ENCODE measurements at regions not wholly inside any gene's neighbourhood (a gene's known extent, or its start where the extent isn't known, plus 50 kb on each side); places are given as distances from the start of the nearest gene placed in this dataset.

GRCh38 chr13:38099751-38100150, 230.2 kb upstream of the TRPC4 start:
- TF ChIP-seq RARB (CRISPR knock-in tag; IDR thresholded peaks at IDR 0.05) (no peak), ZNF565 (CRISPR knock-in tag; conservative IDR thresholded peaks at IDR 0.05; ENCODE audit: low read depth) (no peak), POU6F1 (CRISPR knock-in tag; IDR thresholded peaks at IDR 0.05; ENCODE audit: borderline replicate concordance, low read depth) (no peak), CSRNP3 (CRISPR knock-in tag; IDR thresholded peaks at IDR 0.05) (no peak), ZFP3 (CRISPR knock-in tag; IDR thresholded peaks at IDR 0.05) (no peak), ISL1 (CRISPR knock-in tag; IDR thresholded peaks at IDR 0.05) (no peak), CREB5 (CRISPR knock-in tag; IDR thresholded peaks at IDR 0.05; ENCODE audit: low read depth) (no peak), TCF4 (CRISPR knock-in tag; IDR thresholded peaks at IDR 0.05; ENCODE audit: borderline replicate concordance) (no peak), SNAI2 (CRISPR knock-in tag; IDR thresholded peaks at IDR 0.05) (no peak), PPARA (CRISPR knock-in tag; IDR thresholded peaks at IDR 0.05; ENCODE audit: borderline replicate concordance) (no peak)
- TF ChIP-seq, protein P1, sequence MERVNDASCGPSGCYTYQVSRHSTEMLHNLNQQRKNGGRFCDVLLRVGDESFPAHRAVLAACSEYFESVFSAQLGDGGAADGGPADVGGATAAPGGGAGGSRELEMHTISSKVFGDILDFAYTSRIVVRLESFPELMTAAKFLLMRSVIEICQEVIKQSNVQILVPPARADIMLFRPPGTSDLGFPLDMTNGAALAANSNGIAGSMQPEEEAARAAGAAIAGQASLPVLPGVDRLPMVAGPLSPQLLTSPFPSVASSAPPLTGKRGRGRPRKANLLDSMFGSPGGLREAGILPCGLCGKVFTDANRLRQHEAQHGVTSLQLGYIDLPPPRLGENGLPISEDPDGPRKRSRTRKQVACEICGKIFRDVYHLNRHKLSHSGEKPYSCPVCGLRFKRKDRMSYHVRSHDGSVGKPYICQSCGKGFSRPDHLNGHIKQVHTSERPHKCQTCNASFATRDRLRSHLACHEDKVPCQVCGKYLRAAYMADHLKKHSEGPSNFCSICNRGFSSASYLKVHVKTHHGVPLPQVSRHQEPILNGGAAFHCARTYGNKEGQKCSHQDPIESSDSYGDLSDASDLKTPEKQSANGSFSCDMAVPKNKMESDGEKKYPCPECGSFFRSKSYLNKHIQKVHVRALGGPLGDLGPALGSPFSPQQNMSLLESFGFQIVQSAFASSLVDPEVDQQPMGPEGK (CRISPR knock-in tag; IDR thresholded peaks at IDR 0.05; ENCODE audit: borderline replicate concordance) = no peak
